SK-N-SH treated with all-trans-retinoic acid at 6 μM for 48 hours (cell line): ENCODE measurements at regions not wholly inside any gene's neighbourhood (a gene's known extent, or its start where the extent isn't known, plus 50 kb on each side); places are given as distances from the start of the nearest gene placed in this dataset.

Source experiments
- ARNTL ChIP-seq: fragments of 450-650 bp; formaldehyde crosslinking; IDR thresholded peaks from 2 replicates; pipeline ENCODE4 v1.5.0; 2020; ENCODE audit warnings: low read depth, mild to moderate bottlenecking, moderate library complexity, borderline replicate concordance
- CSDC2 ChIP-seq: fragments of 250-450 bp; sonication (Bioruptor Pico); IDR thresholded peaks from 2 replicates; pipeline ENCODE4 v1.5.0; 2020; ENCODE audit warnings: mild to moderate bottlenecking, moderate library complexity
- GLIS3 ChIP-seq: fragments of 250-450 bp; sonication (Bioruptor Pico); IDR thresholded peaks from 2 replicates; pipeline ENCODE4 v1.5.0; 2020; ENCODE audit warnings: mild to moderate bottlenecking, moderate library complexity
- ISL1 ChIP-seq: fragments of 250-450 bp; sonication (Bioruptor Pico); IDR thresholded peaks from 2 replicates; pipeline ENCODE4 v2.1.2; 2022; ENCODE audit warnings: mild to moderate bottlenecking, moderate library complexity
- RARB ChIP-seq: fragments of 250-450 bp; sonication (Bioruptor Pico); IDR thresholded peaks from 2 replicates; pipeline ENCODE4 v1.8.0; 2021; ENCODE audit warnings: mild to moderate bottlenecking, moderate library complexity
- ZC3H10 ChIP-seq: fragments of 250-450 bp; sonication (Bioruptor Pico); IDR thresholded peaks from 2 replicates; pipeline ENCODE4 v1.5.1; 2021; ENCODE audit warnings: mild to moderate bottlenecking, moderate library complexity
- ZNF70 ChIP-seq: fragments of 450-650 bp; formaldehyde crosslinking; IDR thresholded peaks from 2 replicates; pipeline ENCODE4 v1.5.0; 2020; ENCODE audit warnings: mild to moderate bottlenecking, moderate library complexity
- TF ChIP-seq, protein P1 (sequence below): fragments of 250-450 bp; sonication (Bioruptor Pico); IDR thresholded peaks from 2 replicates; pipeline ENCODE4 v1.8.0; 2020; ENCODE audit warnings: mild to moderate bottlenecking, moderate library complexity, borderline replicate concordance
- TF ChIP-seq, protein P2 (sequence below): fragments of 250-450 bp; sonication (Bioruptor Pico); IDR thresholded peaks from 2 replicates; pipeline ENCODE4 v1.5.1; 2020; ENCODE audit warnings: low read depth, mild to moderate bottlenecking, moderate library complexity
- TF ChIP-seq, protein P3 (sequence below): fragments of 250-450 bp; sonication (Bioruptor Pico); IDR thresholded peaks from 2 replicates; pipeline ENCODE4 v1.5.1; 2021; ENCODE audit warnings: mild to moderate bottlenecking, moderate library complexity
- TF ChIP-seq, protein P4 (sequence below): fragments of 250-450 bp; sonication (Bioruptor Pico); IDR thresholded peaks from 2 replicates; pipeline ENCODE4 v1.8.0; 2021; ENCODE audit warnings: low read depth, mild to moderate bottlenecking, moderate library complexity, borderline replicate concordance

DNA sequence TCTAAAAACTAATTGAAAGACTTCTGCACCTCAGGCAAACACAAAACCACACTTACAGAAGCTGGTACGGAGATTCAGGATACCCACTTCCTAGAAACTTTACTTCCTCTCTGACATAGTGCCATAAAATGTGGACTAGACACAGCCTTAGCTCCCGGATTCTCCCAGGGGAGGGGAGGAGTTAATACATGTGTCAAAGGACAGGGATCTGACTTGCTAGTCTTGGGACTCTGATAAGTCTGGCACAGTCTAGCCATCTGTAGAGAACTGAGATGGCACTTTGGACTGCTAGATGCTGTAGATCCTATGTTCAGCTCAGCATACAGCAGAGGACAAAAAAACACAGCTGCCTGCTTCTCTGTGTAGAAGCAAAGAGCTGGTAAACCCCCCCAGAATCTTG is 769.8 kb upstream of the MIR17HG start:
- TF ChIP-seq ZC3H10 (CRISPR knock-in tag) (no peak), RARB (CRISPR knock-in tag) (no peak), CSDC2 (no peak), ISL1 (CRISPR knock-in tag) (no peak), GLIS3 (CRISPR knock-in tag) (no peak), ARNTL (CRISPR knock-in tag) (no peak), ZNF70 (CRISPR knock-in tag) (no peak)
- TF ChIP-seq, protein P1, sequence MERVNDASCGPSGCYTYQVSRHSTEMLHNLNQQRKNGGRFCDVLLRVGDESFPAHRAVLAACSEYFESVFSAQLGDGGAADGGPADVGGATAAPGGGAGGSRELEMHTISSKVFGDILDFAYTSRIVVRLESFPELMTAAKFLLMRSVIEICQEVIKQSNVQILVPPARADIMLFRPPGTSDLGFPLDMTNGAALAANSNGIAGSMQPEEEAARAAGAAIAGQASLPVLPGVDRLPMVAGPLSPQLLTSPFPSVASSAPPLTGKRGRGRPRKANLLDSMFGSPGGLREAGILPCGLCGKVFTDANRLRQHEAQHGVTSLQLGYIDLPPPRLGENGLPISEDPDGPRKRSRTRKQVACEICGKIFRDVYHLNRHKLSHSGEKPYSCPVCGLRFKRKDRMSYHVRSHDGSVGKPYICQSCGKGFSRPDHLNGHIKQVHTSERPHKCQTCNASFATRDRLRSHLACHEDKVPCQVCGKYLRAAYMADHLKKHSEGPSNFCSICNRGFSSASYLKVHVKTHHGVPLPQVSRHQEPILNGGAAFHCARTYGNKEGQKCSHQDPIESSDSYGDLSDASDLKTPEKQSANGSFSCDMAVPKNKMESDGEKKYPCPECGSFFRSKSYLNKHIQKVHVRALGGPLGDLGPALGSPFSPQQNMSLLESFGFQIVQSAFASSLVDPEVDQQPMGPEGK (CRISPR knock-in tag) = no peak
- TF ChIP-seq, protein P2, sequence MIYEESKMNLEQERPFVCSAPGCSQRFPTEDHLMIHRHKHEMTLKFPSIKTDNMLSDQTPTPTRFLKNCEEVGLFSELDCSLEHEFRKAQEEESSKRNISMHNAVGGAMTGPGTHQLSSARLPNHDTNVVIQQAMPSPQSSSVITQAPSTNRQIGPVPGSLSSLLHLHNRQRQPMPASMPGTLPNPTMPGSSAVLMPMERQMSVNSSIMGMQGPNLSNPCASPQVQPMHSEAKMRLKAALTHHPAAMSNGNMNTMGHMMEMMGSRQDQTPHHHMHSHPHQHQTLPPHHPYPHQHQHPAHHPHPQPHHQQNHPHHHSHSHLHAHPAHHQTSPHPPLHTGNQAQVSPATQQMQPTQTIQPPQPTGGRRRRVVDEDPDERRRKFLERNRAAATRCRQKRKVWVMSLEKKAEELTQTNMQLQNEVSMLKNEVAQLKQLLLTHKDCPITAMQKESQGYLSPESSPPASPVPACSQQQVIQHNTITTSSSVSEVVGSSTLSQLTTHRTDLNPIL (CRISPR knock-in tag) = no peak
- TF ChIP-seq, protein P3, sequence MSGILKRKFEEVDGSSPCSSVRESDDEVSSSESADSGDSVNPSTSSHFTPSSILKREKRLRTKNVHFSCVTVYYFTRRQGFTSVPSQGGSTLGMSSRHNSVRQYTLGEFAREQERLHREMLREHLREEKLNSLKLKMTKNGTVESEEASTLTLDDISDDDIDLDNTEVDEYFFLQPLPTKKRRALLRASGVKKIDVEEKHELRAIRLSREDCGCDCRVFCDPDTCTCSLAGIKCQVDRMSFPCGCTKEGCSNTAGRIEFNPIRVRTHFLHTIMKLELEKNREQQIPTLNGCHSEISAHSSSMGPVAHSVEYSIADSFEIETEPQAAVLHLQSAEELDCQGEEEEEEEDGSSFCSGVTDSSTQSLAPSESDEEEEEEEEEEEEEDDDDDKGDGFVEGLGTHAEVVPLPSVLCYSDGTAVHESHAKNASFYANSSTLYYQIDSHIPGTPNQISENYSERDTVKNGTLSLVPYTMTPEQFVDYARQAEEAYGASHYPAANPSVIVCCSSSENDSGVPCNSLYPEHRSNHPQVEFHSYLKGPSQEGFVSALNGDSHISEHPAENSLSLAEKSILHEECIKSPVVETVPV (CRISPR knock-in tag) = no peak
- TF ChIP-seq, protein P4, sequence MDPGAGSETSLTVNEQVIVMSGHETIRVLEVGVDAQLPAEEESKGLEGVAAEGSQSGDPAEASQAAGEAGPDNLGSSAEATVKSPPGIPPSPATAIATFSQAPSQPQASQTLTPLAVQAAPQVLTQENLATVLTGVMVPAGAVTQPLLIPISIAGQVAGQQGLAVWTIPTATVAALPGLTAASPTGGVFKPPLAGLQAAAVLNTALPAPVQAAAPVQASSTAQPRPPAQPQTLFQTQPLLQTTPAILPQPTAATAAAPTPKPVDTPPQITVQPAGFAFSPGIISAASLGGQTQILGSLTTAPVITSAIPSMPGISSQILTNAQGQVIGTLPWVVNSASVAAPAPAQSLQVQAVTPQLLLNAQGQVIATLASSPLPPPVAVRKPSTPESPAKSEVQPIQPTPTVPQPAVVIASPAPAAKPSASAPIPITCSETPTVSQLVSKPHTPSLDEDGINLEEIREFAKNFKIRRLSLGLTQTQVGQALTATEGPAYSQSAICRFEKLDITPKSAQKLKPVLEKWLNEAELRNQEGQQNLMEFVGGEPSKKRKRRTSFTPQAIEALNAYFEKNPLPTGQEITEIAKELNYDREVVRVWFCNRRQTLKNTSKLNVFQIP (CRISPR knock-in tag) = no peak
